CD4-positive, alpha-beta T cell (primary cell): ENCODE measurements at regions not wholly inside any gene's neighbourhood (a gene's known extent, or its start where the extent isn't known, plus 50 kb on each side); places are given as distances from the start of the nearest gene placed in this dataset.

Source experiments
- ATAC-seq: fragments of 200-7000 bp; cut with Tn5 transposase; one replicate; pipeline ENCODE4 v1.10.0; 2022; ENCODE audit warnings: mild to moderate bottlenecking; ENCODE audit not compliant: poor library complexity
- CTCF ChIA-PET: fragments of 350-600 bp; sonication (Branson Sonifier 250); formaldehyde crosslinking; loops from one replicate; lab custom pipeline; 2021; ENCODE audit warnings: antibody characterized with exemption, inconsistent platforms; lab: Charles Lee
- POLR2A ChIA-PET: fragments of 350-600 bp; sonication (Branson Sonifier 250); formaldehyde crosslinking; loops from one replicate; lab custom pipeline; 2021; ENCODE audit warnings: antibody characterized with exemption, inconsistent platforms; lab: Charles Lee
- DNase-seq, 14 experiments: peaks; one replicate each; pipeline ENCODE4 v3.0.0-alpha.2; 2013 to 2020; ENCODE audit warnings: mixed read lengths in 2 of 14
- H3K27ac ChIP-seq, 2 donors: one replicate each; pipeline versions ENCODE4 v1.5.1 to v1.7.0; 2013; ENCODE audit warnings: low read length in 2 of 2, low read depth in 1 of 2, mild to moderate bottlenecking in 1 of 2
- H3K27me3 ChIP-seq, 2 experiments: 1 replicate in 1 of 2; 2 replicates in 1 of 2; pipeline versions ENCODE4 v1.6.1 to v1.7.0; 2013; ENCODE audit warnings: low read length in 2 of 2, control low read depth in 1 of 2, mild to moderate bottlenecking in 1 of 2, moderate library complexity in 1 of 2; ENCODE audit not compliant: insufficient read depth in 2 of 2, control insufficient read depth in 1 of 2
- H3K36me3 ChIP-seq: one replicate; pipeline ENCODE4 v1.6.1; 2013; ENCODE audit warnings: low read length, control low read depth; ENCODE audit not compliant: insufficient read depth
- H3K4me1 ChIP-seq: one replicate; pipeline ENCODE4 v1.6.1; 2013; ENCODE audit warnings: low read length, control low read depth; ENCODE audit not compliant: insufficient read depth
- H3K4me3 ChIP-seq: one replicate; pipeline ENCODE4 v1.5.1; 2013; ENCODE audit warnings: mild to moderate bottlenecking, low read length, moderate library complexity
- H3K9me3 ChIP-seq, 2 experiments: 1 replicate in 1 of 2; 2 replicates in 1 of 2; pipeline versions ENCODE4 v1.6.1 to v1.7.0; 2013; ENCODE audit warnings: low read length in 2 of 2, mild to moderate bottlenecking in 2 of 2, control low read depth in 1 of 2, moderate library complexity in 1 of 2; ENCODE audit not compliant: control insufficient read depth in 1 of 2, insufficient read depth in 1 of 2
- H3K27ac Mint-ChIP-seq: one replicate; pipeline ENCODE4 v1.8.0; 2020; ENCODE audit warnings: mixed read lengths
- H3K27me3 Mint-ChIP-seq: one replicate; pipeline ENCODE4 v1.8.0; 2021; ENCODE audit warnings: mixed read lengths
- H3K36me3 Mint-ChIP-seq: one replicate; pipeline ENCODE4 v1.8.0; 2021; ENCODE audit warnings: low read depth, mixed read lengths
- H3K4me1 Mint-ChIP-seq: one replicate; pipeline ENCODE4 v1.8.0; 2021; ENCODE audit warnings: low read depth, mixed read lengths
- H3K4me3 Mint-ChIP-seq: one replicate; pipeline ENCODE4 v1.8.0; 2020; ENCODE audit warnings: mild to moderate bottlenecking, mixed read lengths
- H3K9me3 Mint-ChIP-seq: one replicate; pipeline ENCODE4 v1.8.0; 2020; ENCODE audit warnings: mixed read lengths
- CTCF ChIP-seq: fragments of 200-600 bp; IDR thresholded peaks from one replicate; pipeline ENCODE4 v1.8.0; 2022; ENCODE audit warnings: antibody characterized with exemption, mild to moderate bottlenecking
- intact Hi-C, 2 experiments: fragments of 100-400 bp; cut with DNase I in 1 of 2; cut with micrococcal nuclease in 1 of 2; formaldehyde crosslinking; loops; one replicate each; pipeline versions ENCODE4 v1.15.1 to v1.9.0; 2023 to 2025; cut with DNase I, micrococcal nuclease

GRCh38 chr5:18119156-18119785 is 485.0 kb downstream of the TAF11L14 start:
- intact Hi-C loops = no loop called here
- H3K27ac Mint-ChIP-seq = no peak overlapping the region
- H3K27me3 Mint-ChIP-seq = no peaks in the 10 kb centered on the region
- H3K4me1 Mint-ChIP-seq = no peaks in the 10 kb centered on the region
- DNase-seq = peak in 1 of 14 experiments; percentile 3
- TF ChIP-seq CTCF = no peak
- Histone ChIP-seq H3K4me3 (no peak overlapping the region), H3K27me3 (no peaks in the 10 kb centered on the region), H3K4me1 (no peaks in the 10 kb centered on the region), H3K36me3 (no peaks in the 10 kb centered on the region), H3K9me3 (peaks cover 0 to 11% of the 10 kb centered on the region in 2 experiments), H3K27ac (no peak overlapping the region)
- no peaks in the 10 kb centered on the region for H3K36me3 Mint-ChIP-seq
- H3K4me3 Mint-ChIP-seq = no peak overlapping the region
- CTCF ChIA-PET = no interaction called here
- POLR2A ChIA-PET = no interaction called here
- no peak for ATAC-seq
- H3K9me3 Mint-ChIP-seq = peaks cover 17% of the 10 kb centered on the region

- H3K27me3 Mint-ChIP-seq = no peaks in the 10 kb centered on the region
These were observed 507.0 kb downstream of the TAF11L14 start for GRCh38 chr5:18141222-18141621.

GRCh38 chr5:18142831-18143230 is 508.6 kb downstream of the TAF11L14 start:
- CTCF ChIA-PET = no interaction called here
- peaks cover 5% of the 10 kb centered on the region for H3K9me3 Mint-ChIP-seq
- ATAC-seq (no peak), DNase-seq (no peak)
- no peaks in the 10 kb centered on the region for H3K36me3 Mint-ChIP-seq
- no peaks in the 10 kb centered on the region for H3K4me1 ChIP-seq
- no peak overlapping the region for H3K27ac ChIP-seq
- H3K4me3 ChIP-seq = no peak overlapping the region
- no peaks in the 10 kb centered on the region for H3K27me3 ChIP-seq
- H3K4me3 Mint-ChIP-seq = no peak overlapping the region
- intact Hi-C loops = no loop called here
- H3K9me3 ChIP-seq = peaks cover 4 to 13% of the 10 kb centered on the region in 2 experiments
- H3K4me1 Mint-ChIP-seq = no peaks in the 10 kb centered on the region
- H3K36me3 ChIP-seq = no peaks in the 10 kb centered on the region
- H3K27ac Mint-ChIP-seq = no peak overlapping the region
- POLR2A ChIA-PET = no interaction called here
- H3K27me3 Mint-ChIP-seq = no peaks in the 10 kb centered on the region
- TF ChIP-seq CTCF = no peak

More at GRCh38 chr5:18141222-18141621, 507.0 kb downstream of the TAF11L14 start:
- no peak for TF ChIP-seq CTCF
- DNase-seq (no peak), ATAC-seq (no peak)
- H3K27ac ChIP-seq = no peak overlapping the region
- no peaks in the 10 kb centered on the region for H3K36me3 ChIP-seq
- Mint-ChIP-seq H3K4me3 (no peak overlapping the region), H3K9me3 (peaks cover 5% of the 10 kb centered on the region), H3K36me3 (no peaks in the 10 kb centered on the region), H3K27ac (no peak overlapping the region), H3K4me1 (no peaks in the 10 kb centered on the region)
- intact Hi-C loops = no loop called here
- CTCF ChIA-PET = no interaction called here
- no peaks in the 10 kb centered on the region for H3K4me1 ChIP-seq
- H3K4me3 ChIP-seq = no peak overlapping the region
- no peaks in the 10 kb centered on the region for H3K27me3 ChIP-seq
- POLR2A ChIA-PET = no interaction called here
- H3K9me3 ChIP-seq = peaks cover 4 to 8% of the 10 kb centered on the region in 2 experiments
